HepG2 (cell line): ENCODE measurements at regions not wholly inside any gene's neighbourhood (a gene's known extent, or its start where the extent isn't known, plus 50 kb on each side); places are given as distances from the start of the nearest gene placed in this dataset.

Experiments used
- ATAC-seq: fragments of 200-7000 bp; cut with Tn5 transposase; 3 replicates; pipeline ENCODE4 v1.9.1; 2020; ENCODE audit warnings: mild to moderate bottlenecking, moderate library complexity
- BruUV-seq: library from RNA; stranded (reverse); fragments of 400-500 nt; replicated peaks from 2 replicates; lab custom pipeline; 2021; lab: Mats Ljungman, UMichigan
- CTCF ChIA-PET: fragments of 300-600 bp; formaldehyde crosslinking; extraction: SDS; loops from one replicate; lab custom pipeline; 2021; ENCODE audit warnings: low total read pairs, inconsistent platforms, low intra/inter-chr PET ratio; lab: Yijun Ruan, JAX
- POLR2A ChIA-PET: fragments of 350-600 bp; sonication (Branson Sonifier 250); formaldehyde crosslinking; loops from one replicate; lab custom pipeline; 2020; ENCODE audit warnings: antibody characterized with exemption, inconsistent platforms; lab: Yijun Ruan, JAX
- DNase-seq: peaks from one replicate; pipeline ENCODE4 v3.0.0-alpha.2; 2015; ENCODE audit warnings: low spot score
- FAIRE-seq: peaks from 3 replicates; lab custom pipeline; 2011; peaks lifted over from hg19 to GRCh38; lab: Jason Lieb, UNC
- H2AFZ ChIP-seq: one replicate; pipeline ENCODE4 v1.6.1; 2011; ENCODE audit warnings: low read length, inconsistent platforms
- H3K27ac ChIP-seq: fragments of 300-600 bp; 3 replicates; pipeline ENCODE4 v1.8.0; 2011; ENCODE audit warnings: mixed run types, mild to moderate bottlenecking, mixed read lengths, low read length, inconsistent platforms; ENCODE audit not compliant: insufficient read depth; ENCODE audit errors: extremely low read length
- H3K27me3 ChIP-seq, 2 experiments: fragments of 200-600 bp in 1 of 2; 2 replicates in 1 of 2; 3 replicates in 1 of 2; pipeline versions ENCODE4 v1.6.0 to v1.8.0; 2011; ENCODE audit warnings: low read length in 2 of 2, mild to moderate bottlenecking in 2 of 2, moderate library complexity in 2 of 2, inconsistent platforms in 1 of 2; ENCODE audit not compliant: insufficient read depth in 2 of 2, control insufficient read depth in 1 of 2
- H3K36me3 ChIP-seq, 2 experiments: fragments of 200-600 bp in 1 of 2; replicated peaks in 1 of 2; 2 replicates in 1 of 2; 3 replicates in 1 of 2; pipeline versions ENCODE4 v1.5.1 to v1.8.0; 2011; ENCODE audit warnings: low read length in 2 of 2, inconsistent platforms in 1 of 2; ENCODE audit not compliant: insufficient read depth in 2 of 2, control insufficient read depth in 1 of 2
- H3K4me1 ChIP-seq: 2 replicates; pipeline ENCODE4 v1.5.1; 2012; ENCODE audit warnings: low read length, inconsistent platforms; ENCODE audit not compliant: insufficient read depth
- H3K4me2 ChIP-seq: 2 replicates; pipeline ENCODE4 v1.6.0; 2011; ENCODE audit warnings: low read depth, low read length, inconsistent platforms
- H3K4me3 ChIP-seq, 3 experiments: fragments of 200-600 bp in 1 of 3; sonication (generic), shearing (Covaris generic) in 1 of 3; replicated peaks in 1 of 3; 2 replicates each; pipeline ENCODE4 v1.5.1; 2011 to 2016; ENCODE audit warnings: low read length in 3 of 3, inconsistent platforms in 2 of 3, low read depth in 2 of 3, mild to moderate bottlenecking in 2 of 3, control low read depth in 1 of 3, mixed read lengths in 1 of 3; ENCODE audit not compliant: insufficient read depth in 1 of 3
- H3K79me2 ChIP-seq: one replicate; pipeline ENCODE4 v1.6.1; 2011; ENCODE audit warnings: low read length, inconsistent platforms; ENCODE audit not compliant: insufficient read depth
- H3K9ac ChIP-seq: 2 replicates; pipeline ENCODE4 v1.6.0; 2011; ENCODE audit warnings: mild to moderate bottlenecking, low read depth, low read length, inconsistent platforms; ENCODE audit not compliant: insufficient read depth
- H3K9me3 ChIP-seq: 2 replicates; pipeline ENCODE4 v1.5.1; 2012; ENCODE audit warnings: mild to moderate bottlenecking, low read length
- H4K20me1 ChIP-seq: 2 replicates; pipeline ENCODE4 v1.6.0; 2011; ENCODE audit warnings: inconsistent platforms, mild to moderate bottlenecking, low read length, moderate library complexity; ENCODE audit not compliant: insufficient read depth
- PLSCR1 ChIP-seq: sonication (generic); formaldehyde crosslinking; IDR thresholded peaks from 2 replicates; pipeline ENCODE4 v1.5.0; 2020; ENCODE audit warnings: missing genetic modification reagents, mild to moderate bottlenecking, borderline replicate concordance
- SALL1 ChIP-seq: sonication (generic); formaldehyde crosslinking; IDR thresholded peaks from 2 replicates; pipeline ENCODE4 v1.8.0; 2022; ENCODE audit warnings: mild to moderate bottlenecking, missing genetic modification reagents
- TBX2 ChIP-seq: sonication (generic); formaldehyde crosslinking; IDR thresholded peaks from 2 replicates; pipeline ENCODE4 v1.5.0; 2020; ENCODE audit warnings: missing genetic modification reagents, mild to moderate bottlenecking, borderline replicate concordance
- ZFX ChIP-seq: sonication (generic); formaldehyde crosslinking; IDR thresholded peaks from 2 replicates; pipeline ENCODE4 v1.4.0; 2020; ENCODE audit warnings: mild to moderate bottlenecking, low read depth, missing genetic modification reagents, moderate library complexity
- ZNF549 ChIP-seq: sonication (generic); formaldehyde crosslinking; IDR thresholded peaks from 2 replicates; pipeline ENCODE4 v1.5.0; 2020; ENCODE audit warnings: missing genetic modification reagents
- WGBS: methylation state at CpG from one replicate; pipeline ENCODE4 v1.1.6; 2017; ENCODE audit warnings: low lambda C conversion rate; 5-methylcytosine and 5-hydroxymethylcytosine counted together
- in situ Hi-C: cut with HindIII; loops from 2 replicates; pipeline ENCODE4 v1.10.0; 2017; ENCODE audit warnings: low pct_unique_long_range_greater_than_20kb; ENCODE audit not compliant: extremely low pct_ligation_motif_present
- intact Hi-C: fragments of 100-400 bp; cut with micrococcal nuclease; formaldehyde crosslinking; loops from one replicate; pipeline ENCODE4 v1.10.0; 2022; ENCODE audit not compliant: unreplicated experiment
- TF ChIP-seq, protein P1 (sequence below): sonication (generic); formaldehyde crosslinking; IDR thresholded peaks from 2 replicates; pipeline ENCODE4 v1.4.0; 2020; ENCODE audit warnings: mild to moderate bottlenecking, missing genetic modification reagents

DNA sequence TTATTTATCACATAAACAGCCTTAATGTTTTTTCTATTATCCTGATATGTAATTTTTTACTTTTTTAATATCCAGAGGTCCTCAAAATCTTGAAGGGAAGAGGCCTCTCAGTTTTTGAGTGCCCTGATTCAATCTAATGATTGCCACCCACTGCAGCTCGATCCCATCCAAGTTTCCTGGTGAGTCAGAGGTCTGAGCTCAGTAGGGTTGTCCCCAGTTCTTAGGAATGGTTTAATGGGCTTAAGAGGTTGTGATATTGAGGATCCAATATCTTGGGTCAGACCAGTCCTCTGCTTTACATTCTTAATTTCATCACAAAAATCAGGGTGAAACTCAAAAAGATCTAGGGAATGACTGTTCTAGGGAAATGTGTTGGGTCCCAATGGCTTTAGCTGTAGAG is 238.5 kb downstream of the NSUN3 start:
- Histone ChIP-seq H2AFZ (no peak overlapping the region), H3K4me3 (no peak overlapping the region), H3K4me1 (peaks cover 17% of the 10 kb centered on the region), H3K27ac (no peak overlapping the region), H3K4me2 (no peak overlapping the region), H3K36me3 (no peaks in the 10 kb centered on the region), H3K27me3 (no peaks in the 10 kb centered on the region), H3K9ac (no peak overlapping the region), H4K20me1 (no peaks in the 10 kb centered on the region), H3K79me2 (no peaks in the 10 kb centered on the region), H3K9me3 (no peaks in the 10 kb centered on the region)
- in situ Hi-C loops: no loop called here
- DNase-seq: no peak
- ChIA-PET POLR2A (no interaction called here), CTCF (no interaction called here)
- 31% methylated on average over 1 of the region's 1 CpG for WGBS
- TF ChIP-seq ZFX: no peak
- TF ChIP-seq, protein P1, sequence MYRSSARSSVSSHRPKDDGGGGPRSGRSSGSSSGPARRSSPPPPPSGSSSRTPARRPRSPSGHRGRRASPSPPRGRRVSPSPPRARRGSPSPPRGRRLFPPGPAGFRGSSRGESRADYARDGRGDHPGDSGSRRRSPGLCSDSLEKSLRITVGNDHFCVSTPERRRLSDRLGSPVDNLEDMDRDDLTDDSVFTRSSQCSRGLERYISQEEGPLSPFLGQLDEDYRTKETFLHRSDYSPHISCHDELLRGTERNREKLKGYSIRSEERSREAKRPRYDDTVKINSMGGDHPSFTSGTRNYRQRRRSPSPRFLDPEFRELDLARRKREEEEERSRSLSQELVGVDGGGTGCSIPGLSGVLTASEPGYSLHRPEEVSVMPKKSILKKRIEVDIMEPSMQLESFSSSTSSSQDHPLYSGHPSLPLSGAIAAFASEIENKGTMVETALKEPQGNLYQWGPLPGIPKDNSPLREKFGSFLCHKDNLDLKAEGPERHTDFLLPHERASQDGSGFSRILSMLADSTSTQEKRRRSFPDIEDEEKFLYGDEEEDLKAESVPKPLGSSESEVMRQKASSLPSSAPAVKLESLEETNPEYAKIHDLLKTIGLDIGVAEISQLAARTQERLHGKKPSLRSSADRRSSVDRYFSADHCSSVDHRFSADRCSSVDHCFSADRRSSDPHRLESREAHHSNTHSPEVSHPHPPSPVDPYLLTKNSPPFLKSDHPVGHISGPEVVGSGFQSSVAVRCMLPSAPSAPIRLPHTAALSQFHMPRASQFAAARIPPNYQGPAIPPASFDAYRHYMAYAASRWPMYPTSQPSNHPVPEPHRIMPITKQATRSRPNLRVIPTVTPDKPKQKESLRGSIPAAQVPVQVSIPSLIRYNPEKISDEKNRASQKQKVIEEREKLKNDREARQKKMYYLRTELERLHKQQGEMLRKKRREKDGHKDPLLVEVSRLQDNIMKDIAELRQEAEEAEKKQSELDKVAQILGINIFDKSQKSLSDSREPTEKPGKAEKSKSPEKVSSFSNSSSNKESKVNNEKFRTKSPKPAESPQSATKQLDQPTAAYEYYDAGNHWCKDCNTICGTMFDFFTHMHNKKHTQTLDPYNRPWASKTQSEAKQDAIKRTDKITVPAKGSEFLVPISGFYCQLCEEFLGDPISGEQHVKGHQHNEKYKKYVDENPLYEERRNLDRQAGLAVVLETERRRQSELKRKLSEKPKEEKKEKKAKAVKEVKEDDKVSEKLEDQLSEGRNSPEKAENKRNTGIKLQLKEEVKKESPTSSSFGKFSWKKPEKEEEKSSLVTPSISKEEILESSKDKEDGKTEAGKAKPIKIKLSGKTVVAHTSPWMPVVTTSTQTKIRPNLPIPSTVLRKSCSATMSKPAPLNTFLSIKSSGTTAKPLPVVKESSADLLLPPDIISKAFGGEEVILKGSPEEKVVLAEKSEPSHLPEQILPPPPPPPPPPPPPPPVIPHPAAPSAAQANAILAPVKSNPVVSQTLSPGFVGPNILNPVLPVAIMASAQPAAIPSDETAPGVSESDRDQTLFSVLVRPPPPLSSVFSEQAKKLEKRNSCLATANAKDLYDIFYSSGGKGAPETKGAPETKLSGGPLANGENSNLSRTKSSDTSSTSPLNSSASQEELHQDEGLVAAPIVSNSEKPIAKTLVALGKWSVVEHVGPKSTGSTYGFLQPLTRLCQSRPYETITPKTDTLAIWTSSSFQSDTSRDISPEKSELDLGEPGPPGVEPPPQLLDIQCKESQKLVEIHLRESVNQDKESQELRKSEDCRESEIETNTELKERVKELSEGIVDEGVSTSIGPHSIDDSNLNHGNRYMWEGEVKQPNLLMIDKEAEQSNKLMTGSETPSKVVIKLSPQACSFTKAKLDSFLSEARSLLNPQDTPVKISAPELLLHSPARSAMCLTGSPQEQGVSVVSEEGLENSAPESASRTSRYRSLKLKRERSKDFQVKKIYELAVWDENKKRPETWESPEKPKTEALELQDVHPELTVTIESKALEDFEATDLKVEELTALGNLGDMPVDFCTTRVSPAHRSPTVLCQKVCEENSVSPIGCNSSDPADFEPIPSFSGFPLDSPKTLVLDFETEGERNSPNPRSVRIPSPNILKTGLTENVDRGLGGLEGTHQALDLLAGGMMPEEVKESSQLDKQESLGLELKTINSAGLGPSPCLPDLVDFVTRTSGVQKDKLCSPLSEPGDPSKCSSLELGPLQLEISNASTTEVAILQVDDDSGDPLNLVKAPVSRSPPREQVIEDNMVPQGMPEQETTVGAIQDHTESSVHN (CRISPR knock-in tag): no peak
- no peak for TF ChIP-seq ZNF549
- TF ChIP-seq PLSCR1 (CRISPR knock-in tag): no peak
- TF ChIP-seq SALL1: no peak
- TF ChIP-seq TBX2 (CRISPR knock-in tag): no peak
- ATAC-seq: no peak
- intact Hi-C loops: no loop called here
- no peak for FAIRE-seq
- no TSS peak for BruUV-seq
